ENCODE measurements at regions not wholly inside any gene's neighbourhood (a gene's known extent, or its start where the extent isn't known, plus 50 kb on each side); places are given as distances from the start of the nearest gene placed in this dataset.
"Not testable (repeated sequence)": the region's sequence is repeated elsewhere in the genome, so short reads cannot be mapped to it uniquely, and the experiment has no call there.

DNA sequence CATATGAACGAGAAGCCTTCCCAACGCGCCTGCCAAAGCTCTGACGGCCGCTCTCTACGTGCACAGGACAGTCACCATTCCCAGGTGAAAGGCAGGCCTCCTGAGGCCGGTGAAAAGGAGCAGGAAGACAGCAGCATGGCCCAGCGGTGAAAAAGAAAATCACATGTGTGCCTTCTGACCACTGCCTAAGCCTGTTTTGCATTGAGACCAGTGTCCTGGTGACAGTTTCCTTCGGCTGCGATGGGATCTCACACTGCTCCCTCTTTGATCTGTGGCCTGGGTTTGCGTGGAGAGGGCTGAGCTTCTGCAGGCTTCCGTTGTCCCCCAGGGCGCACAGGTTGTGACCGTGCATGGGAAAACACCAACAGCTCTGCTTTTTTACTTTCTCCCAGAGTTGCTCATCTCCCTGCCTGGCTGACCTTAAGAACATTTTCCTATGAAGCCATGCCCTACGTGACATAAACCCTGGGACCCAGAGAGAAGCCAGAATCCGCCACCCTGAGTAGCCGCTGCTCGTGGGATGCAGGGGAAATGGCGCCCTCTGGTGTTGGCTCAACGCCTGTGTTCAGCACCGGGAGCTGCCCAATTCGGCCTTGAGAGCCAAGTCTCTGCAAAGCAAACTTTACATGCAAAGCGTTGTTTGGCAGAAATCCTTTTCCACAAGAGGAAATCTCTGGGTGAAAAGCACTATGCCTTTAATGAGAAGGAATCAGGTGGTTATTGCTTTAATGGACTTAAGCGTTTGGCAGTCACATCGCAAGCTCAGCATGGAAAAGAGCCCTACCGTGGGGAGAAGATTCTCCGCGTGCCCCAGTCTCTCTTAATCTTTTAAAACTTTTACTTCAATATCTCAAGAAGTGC lies 112.2 kb upstream of the GPR12 start:
- H3K4me1 ChIP-seq (ENCODE audit: insufficient read depth, low read length): no peaks in the 10 kb centered on the region
- H3K27me3 ChIP-seq (ENCODE audit: insufficient read depth, low read length): peaks cover 3% of the 10 kb centered on the region
- no peaks in the 10 kb centered on the region for H3K9me3 ChIP-seq (ENCODE audit: low read length)
- H3K4me3 ChIP-seq (ENCODE audit: low read length): no peak overlapping the region
- no peaks in the 10 kb centered on the region for H3K36me3 ChIP-seq (ENCODE audit: insufficient read depth, low read length)
- H2AFZ ChIP-seq (ENCODE audit: low read depth, low read length): no peak overlapping the region

DNA sequence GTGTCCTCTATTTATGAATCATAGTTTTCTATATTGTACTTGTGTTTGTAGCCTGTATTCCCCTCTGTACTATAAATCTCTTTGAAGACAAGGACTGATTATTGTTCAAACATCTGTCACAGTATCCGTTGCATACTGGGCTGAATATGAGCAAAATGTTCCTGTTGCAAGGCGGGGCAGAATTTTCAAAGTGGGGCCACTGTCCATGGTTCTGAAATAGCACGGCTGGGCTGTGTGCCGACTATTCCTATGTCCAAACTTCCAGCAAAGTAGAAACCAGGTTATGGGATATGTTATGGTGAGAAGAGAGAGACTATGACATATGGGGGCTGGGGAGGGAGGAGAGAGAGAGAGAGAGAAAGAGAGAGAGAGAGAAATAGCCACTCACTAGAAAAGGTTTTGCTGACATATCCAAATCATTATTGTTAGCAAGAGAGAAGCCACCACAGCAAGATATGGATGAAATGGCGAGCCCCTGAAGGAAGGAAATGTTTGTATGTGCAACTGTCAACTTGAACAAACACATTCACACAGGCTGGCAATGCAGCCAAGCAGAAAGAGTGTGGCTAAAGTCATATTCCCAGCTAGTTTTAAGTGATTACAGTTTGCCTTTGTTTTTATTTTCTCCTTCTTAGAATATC lies 107.0 kb upstream of the GPR12 start:
- H3K36me3 ChIP-seq (ENCODE audit: insufficient read depth, low read length): no peaks in the 10 kb centered on the region
- H3K27me3 ChIP-seq (ENCODE audit: insufficient read depth, low read length): peaks cover 3% of the 10 kb centered on the region
- no peak overlapping the region for H3K4me3 ChIP-seq (ENCODE audit: low read length)
- no peak overlapping the region for H2AFZ ChIP-seq (ENCODE audit: low read depth, low read length)
- no peaks in the 10 kb centered on the region for H3K9me3 ChIP-seq (ENCODE audit: low read length)
- H3K4me1 ChIP-seq (ENCODE audit: insufficient read depth, low read length): no peaks in the 10 kb centered on the region

DNA sequence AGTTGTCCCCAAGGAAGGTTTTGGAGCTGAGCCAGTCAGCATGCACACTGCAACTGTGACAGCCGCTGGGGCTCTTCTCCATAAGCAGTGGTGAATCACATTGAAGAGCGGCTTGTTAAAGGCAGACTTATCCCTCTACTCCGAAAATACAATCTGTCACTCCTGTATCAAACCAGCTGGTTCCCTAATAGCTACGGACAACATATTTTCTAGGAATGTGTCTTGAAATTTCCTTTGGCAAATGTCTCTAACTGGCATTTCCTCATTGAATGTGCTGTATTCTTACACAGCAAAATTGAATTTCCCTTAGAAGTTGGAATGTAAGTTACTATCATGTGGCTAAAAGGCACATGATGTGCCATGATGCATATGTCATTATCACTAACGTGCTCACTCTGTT lies 104.0 kb upstream of the GPR12 start:
- Histone ChIP-seq H3K4me3 (ENCODE audit: low read length) (no peak overlapping the region), H3K9me3 (ENCODE audit: low read length) (no peaks in the 10 kb centered on the region), H3K4me1 (ENCODE audit: insufficient read depth, low read length) (no peaks in the 10 kb centered on the region), H3K27me3 (ENCODE audit: insufficient read depth, low read length) (no peaks in the 10 kb centered on the region), H2AFZ (ENCODE audit: low read depth, low read length) (no peak overlapping the region), H3K36me3 (ENCODE audit: insufficient read depth, low read length) (no peaks in the 10 kb centered on the region)

DNA sequence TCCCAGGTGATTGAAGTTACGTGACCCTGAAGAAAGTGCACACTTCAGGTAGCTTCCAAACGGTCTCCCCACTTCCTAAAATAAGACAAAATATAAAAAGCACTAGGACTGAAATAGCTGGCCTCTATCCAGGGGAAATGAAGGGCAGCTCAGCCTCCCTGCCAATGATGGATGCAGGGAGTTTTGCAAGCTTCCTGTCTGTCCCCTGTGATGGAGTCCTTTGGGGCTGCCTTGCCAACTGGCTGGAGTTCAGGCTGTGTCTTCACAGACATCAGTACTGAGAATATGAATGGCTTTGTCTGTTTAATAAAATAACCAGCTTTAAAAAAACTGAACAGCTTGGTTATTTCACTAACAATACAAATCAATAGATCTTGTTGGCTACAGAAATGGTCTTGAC lies 101.4 kb upstream of the GPR12 start:
- Histone ChIP-seq H3K27me3 (ENCODE audit: insufficient read depth, low read length) (peaks cover 5% of the 10 kb centered on the region), H3K36me3 (ENCODE audit: insufficient read depth, low read length) (no peaks in the 10 kb centered on the region), H3K4me1 (ENCODE audit: insufficient read depth, low read length) (no peaks in the 10 kb centered on the region), H2AFZ (ENCODE audit: low read depth, low read length) (no peak overlapping the region), H3K9me3 (ENCODE audit: low read length) (no peaks in the 10 kb centered on the region), H3K4me3 (ENCODE audit: low read length) (no peak overlapping the region)

DNA sequence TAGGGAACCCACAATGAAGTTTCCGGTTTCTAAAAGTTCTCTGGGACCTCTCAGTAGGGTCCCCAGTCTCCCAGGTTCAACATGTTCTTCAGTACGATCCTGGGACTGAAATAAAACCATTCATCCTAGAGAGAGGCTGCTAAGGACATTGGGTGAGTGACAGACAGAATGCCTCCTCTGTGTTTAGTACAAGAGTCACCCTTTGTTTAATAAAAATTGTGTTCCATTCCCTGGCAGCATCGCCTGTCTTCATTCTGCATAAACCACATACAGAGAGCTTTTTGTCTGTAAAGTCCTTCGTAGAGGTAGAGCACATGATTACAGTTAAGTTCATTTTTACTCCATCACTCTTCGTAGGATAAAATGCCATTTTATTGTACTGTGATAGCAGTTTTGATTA lies 95.3 kb upstream of the GPR12 start:
- peaks cover 5% of the 10 kb centered on the region for H3K27me3 ChIP-seq (ENCODE audit: insufficient read depth, low read length)
- H3K4me1 ChIP-seq (ENCODE audit: insufficient read depth, low read length): no peaks in the 10 kb centered on the region
- no peaks in the 10 kb centered on the region for H3K36me3 ChIP-seq (ENCODE audit: insufficient read depth, low read length)
- H3K9me3 ChIP-seq (ENCODE audit: low read length): no peaks in the 10 kb centered on the region
- no peak overlapping the region for H3K4me3 ChIP-seq (ENCODE audit: low read length)
- no peak overlapping the region for H2AFZ ChIP-seq (ENCODE audit: low read depth, low read length)

DNA sequence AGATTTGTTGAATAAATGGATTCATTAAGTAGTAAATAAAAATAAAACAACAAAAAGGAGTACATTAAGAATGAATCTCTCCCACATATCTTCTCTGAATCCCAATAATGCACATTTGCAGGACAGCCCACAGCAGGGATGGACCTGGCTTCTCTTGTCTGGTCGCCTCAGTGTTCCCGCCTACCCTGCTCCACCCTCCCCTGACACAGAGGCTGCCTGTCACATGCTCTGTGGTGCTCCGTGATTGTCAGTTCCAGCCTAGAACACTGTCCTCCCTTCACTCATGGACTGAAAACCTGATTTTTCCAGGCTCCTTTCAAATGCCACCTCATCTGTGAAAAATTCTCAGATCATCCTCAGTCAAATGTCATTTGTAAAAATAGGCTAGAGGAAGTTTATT lies 94.5 kb upstream of the GPR12 start:
- Histone ChIP-seq H3K27me3 (ENCODE audit: insufficient read depth, low read length) (peaks cover 5% of the 10 kb centered on the region), H3K4me3 (ENCODE audit: low read length) (no peak overlapping the region), H3K36me3 (ENCODE audit: insufficient read depth, low read length) (no peaks in the 10 kb centered on the region), H3K4me1 (ENCODE audit: insufficient read depth, low read length) (no peaks in the 10 kb centered on the region), H3K9me3 (ENCODE audit: low read length) (no peaks in the 10 kb centered on the region), H2AFZ (ENCODE audit: low read depth, low read length) (no peak overlapping the region)

DNA sequence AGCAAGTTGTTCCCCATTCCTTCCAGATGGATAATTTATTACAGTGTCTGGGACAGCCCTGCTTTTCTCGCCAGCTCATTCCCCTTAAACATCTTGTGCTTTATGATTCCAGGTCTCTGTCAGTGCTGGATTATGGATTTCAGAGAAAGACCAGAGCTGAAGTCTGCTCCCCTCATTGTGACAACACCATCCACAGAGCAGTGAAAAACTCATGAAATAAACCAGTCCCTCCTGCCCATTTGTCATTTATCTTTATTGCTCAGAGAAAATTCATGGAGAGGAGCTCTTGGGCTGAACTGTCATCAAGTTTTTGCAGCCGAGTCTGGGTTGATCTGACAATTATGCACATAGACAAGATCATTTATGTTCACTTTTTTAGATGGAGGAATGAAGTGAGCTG lies 92.7 kb upstream of the GPR12 start:
- Histone ChIP-seq H3K36me3 (ENCODE audit: insufficient read depth, low read length) (no peaks in the 10 kb centered on the region), H3K27me3 (ENCODE audit: insufficient read depth, low read length) (peaks cover 5% of the 10 kb centered on the region), H3K4me3 (ENCODE audit: low read length) (no peak overlapping the region), H3K4me1 (ENCODE audit: insufficient read depth, low read length) (no peaks in the 10 kb centered on the region), H2AFZ (ENCODE audit: low read depth, low read length) (no peak overlapping the region), H3K9me3 (ENCODE audit: low read length) (no peaks in the 10 kb centered on the region)

DNA sequence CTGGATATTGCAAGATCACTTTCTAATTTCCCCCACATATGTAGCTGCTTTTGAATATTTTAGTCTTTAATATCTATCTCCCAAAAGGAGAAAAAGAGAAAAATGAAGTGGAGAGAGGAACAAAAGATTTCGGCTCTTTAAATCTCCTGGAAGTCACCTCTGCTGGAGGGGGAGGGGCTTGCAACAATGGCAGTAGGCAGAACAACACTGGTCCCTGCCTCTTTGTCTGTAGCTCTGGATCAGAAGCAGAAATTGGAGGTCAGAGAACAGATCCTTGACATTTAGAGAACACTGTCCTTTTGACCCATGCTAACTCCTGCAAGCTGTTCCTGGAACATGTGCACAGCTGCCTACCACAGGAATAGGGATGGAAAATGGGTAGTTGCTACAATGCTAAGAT lies 86.7 kb upstream of the GPR12 start:
- Histone ChIP-seq H3K36me3 (ENCODE audit: insufficient read depth, low read length) (no peaks in the 10 kb centered on the region), H3K9me3 (ENCODE audit: low read length) (no peaks in the 10 kb centered on the region), H3K4me3 (ENCODE audit: low read length) (no peak overlapping the region)

DNA sequence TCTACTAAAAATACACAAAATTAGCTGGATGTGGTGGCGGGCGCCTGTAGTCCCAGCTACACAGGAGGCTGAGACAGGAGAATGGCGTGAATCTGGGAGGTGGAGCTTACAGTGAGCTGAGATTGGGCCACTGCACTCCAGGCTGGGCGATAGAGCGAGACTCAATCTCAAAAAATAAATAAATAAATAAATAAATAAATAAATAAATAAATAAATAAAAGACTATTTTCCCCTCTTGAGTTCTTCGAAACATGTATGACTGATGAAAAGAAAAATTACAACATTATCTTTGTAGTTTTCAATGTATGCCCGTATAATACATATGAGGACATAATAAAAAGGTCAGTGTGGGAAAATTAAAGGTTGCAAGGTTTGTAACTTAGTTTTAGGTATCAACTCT lies 84.5 kb upstream of the GPR12 start:
- H3K27me3 ChIP-seq (ENCODE audit: insufficient read depth, low read length); H2AFZ ChIP-seq (ENCODE audit: low read depth, low read length); H3K9me3 ChIP-seq (ENCODE audit: low read length): not testable (repeated sequence)

More for the DNA sequence above, 86.7 kb upstream of the GPR12 start:
- H3K4me1 ChIP-seq (ENCODE audit: insufficient read depth, low read length): peaks cover 5% of the 10 kb centered on the region
- no peak overlapping the region for H2AFZ ChIP-seq (ENCODE audit: low read depth, low read length)
- no peaks in the 10 kb centered on the region for H3K27me3 ChIP-seq (ENCODE audit: insufficient read depth, low read length)

DNA sequence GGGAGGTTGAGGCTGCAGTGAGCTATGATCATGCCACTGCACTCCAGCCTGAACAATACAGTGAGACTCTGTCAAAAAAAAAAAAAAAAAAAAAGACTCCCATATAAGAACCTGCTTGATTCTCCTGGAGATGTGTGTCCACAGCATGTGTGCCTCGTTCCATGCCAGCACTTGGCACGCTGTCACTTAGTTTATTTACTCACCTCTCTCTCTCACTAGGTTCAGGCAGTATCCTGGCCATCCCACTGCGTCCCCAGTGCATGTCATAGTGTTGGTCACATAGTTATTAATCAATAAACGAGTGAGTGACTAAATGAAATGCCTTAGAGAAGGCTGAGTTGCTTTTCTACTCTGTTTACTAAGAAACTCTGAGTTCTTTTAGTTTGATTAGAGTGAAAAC lies 79.1 kb upstream of the GPR12 start:
- Histone ChIP-seq H3K9me3 (ENCODE audit: low read length) (no peaks in the 10 kb centered on the region), H3K4me3 (ENCODE audit: low read length) (no peak overlapping the region), H3K27me3 (ENCODE audit: insufficient read depth, low read length) (no peaks in the 10 kb centered on the region), H3K36me3 (ENCODE audit: insufficient read depth, low read length) (no peaks in the 10 kb centered on the region), H3K4me1 (ENCODE audit: insufficient read depth, low read length) (no peaks in the 10 kb centered on the region), H2AFZ (ENCODE audit: low read depth, low read length) (no peak overlapping the region)

More for the DNA sequence above, 84.5 kb upstream of the GPR12 start:
- not testable (repeated sequence) for H3K4me1 ChIP-seq (ENCODE audit: insufficient read depth, low read length); H3K36me3 ChIP-seq (ENCODE audit: insufficient read depth, low read length); H3K4me3 ChIP-seq (ENCODE audit: low read length)

DNA sequence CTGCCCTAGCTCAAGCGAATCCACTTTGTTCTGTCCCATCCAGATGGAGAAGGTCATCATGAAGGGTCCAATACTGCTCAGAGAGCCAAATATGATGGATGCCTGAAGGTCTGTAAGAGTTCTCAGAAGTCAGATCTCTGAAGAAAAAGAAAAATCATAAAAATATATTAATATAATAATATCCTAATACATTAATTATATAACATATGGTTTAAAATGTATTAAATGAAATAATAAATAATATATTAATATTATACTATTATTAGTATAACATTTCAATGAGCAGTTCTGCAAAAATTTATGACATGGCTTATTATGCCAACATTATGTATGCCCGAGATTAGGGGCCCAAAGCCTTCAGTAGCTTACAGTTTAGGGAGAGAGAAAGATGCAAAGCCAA lies 78.2 kb upstream of the GPR12 start:
- no peaks in the 10 kb centered on the region for H3K9me3 ChIP-seq (ENCODE audit: low read length)
- H3K4me3 ChIP-seq (ENCODE audit: low read length): no peak overlapping the region
- H3K36me3 ChIP-seq (ENCODE audit: insufficient read depth, low read length): no peaks in the 10 kb centered on the region
- no peaks in the 10 kb centered on the region for H3K27me3 ChIP-seq (ENCODE audit: insufficient read depth, low read length)
- no peaks in the 10 kb centered on the region for H3K4me1 ChIP-seq (ENCODE audit: insufficient read depth, low read length)
- no peak overlapping the region for H2AFZ ChIP-seq (ENCODE audit: low read depth, low read length)

DNA sequence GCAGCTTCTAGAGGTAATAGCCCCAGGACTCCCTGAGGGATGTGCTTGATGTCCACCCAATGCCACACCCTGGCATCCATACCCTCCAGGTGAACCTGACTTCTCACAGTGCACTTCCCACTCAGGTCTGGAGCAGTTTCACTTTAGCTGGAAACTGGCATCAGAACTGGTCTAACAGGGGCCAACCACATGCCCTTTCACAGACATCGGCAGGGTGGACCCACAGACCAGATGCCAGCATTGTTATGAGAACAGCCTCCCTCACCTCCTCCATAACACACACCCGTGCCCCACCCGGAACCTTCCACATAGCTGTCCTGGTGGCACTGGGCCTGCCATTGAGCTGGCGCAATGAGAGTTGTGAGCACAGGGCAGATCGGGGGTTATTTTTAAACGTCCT lies 77.4 kb upstream of the GPR12 start:
- Histone ChIP-seq H3K9me3 (ENCODE audit: low read length) (no peaks in the 10 kb centered on the region), H3K4me3 (ENCODE audit: low read length) (no peak overlapping the region), H3K36me3 (ENCODE audit: insufficient read depth, low read length) (no peaks in the 10 kb centered on the region), H2AFZ (ENCODE audit: low read depth, low read length) (no peak overlapping the region), H3K27me3 (ENCODE audit: insufficient read depth, low read length) (no peaks in the 10 kb centered on the region), H3K4me1 (ENCODE audit: insufficient read depth, low read length) (no peaks in the 10 kb centered on the region)

DNA sequence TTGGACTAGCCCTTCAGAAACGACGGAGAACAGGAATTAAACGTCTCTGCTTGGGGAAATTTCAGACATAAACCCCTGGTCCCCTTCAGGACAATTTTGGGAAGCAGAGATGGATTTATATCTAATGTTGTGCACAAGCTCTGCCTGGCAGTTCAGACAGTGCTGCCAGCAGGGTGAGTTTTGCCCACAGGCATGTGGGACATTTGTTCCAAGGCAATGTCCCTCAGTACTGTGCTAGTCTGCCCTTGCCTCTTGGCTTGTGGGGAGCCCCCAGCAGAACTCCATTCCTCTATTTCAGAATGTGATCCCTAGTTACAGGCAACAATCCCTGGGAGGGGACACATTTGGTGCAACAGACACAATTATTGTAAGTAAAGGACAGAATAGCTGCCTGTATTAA lies 76.5 kb upstream of the GPR12 start:
- Histone ChIP-seq H2AFZ (ENCODE audit: low read depth, low read length) (no peak overlapping the region), H3K36me3 (ENCODE audit: insufficient read depth, low read length) (no peaks in the 10 kb centered on the region), H3K4me3 (ENCODE audit: low read length) (no peak overlapping the region), H3K27me3 (ENCODE audit: insufficient read depth, low read length) (no peaks in the 10 kb centered on the region), H3K4me1 (ENCODE audit: insufficient read depth, low read length) (no peaks in the 10 kb centered on the region), H3K9me3 (ENCODE audit: low read length) (no peaks in the 10 kb centered on the region)
